ENCODE measurements at regions not wholly inside any gene's neighbourhood (a gene's known extent, or its start where the extent isn't known, plus 50 kb on each side); places are given as distances from the start of the nearest gene placed in this dataset.
"Not testable (repeated sequence)": the region's sequence is repeated elsewhere in the genome, so short reads cannot be mapped to it uniquely, and the experiment has no call there.

DNA sequence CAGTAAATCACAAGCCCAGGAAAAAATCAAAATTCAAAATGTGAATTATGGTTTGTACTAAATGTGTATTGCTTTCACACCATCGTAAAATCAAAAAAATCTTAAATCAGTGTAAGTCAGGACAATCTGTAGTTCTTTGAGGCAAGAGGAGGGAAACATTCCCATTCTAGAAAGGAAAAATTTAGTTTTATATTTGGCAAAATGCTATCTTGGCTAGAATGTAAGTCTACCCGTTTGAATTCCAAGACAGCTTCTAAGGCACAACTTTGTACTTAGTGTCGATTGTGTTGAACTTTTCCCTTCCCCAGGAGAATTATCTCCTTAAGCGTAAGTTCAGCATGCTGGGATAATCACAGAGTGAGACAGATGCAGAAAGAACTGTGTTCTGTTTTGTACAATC lies 638.2 kb upstream of the LRRTM1 start:
- TF ChIP-seq, protein P1, sequence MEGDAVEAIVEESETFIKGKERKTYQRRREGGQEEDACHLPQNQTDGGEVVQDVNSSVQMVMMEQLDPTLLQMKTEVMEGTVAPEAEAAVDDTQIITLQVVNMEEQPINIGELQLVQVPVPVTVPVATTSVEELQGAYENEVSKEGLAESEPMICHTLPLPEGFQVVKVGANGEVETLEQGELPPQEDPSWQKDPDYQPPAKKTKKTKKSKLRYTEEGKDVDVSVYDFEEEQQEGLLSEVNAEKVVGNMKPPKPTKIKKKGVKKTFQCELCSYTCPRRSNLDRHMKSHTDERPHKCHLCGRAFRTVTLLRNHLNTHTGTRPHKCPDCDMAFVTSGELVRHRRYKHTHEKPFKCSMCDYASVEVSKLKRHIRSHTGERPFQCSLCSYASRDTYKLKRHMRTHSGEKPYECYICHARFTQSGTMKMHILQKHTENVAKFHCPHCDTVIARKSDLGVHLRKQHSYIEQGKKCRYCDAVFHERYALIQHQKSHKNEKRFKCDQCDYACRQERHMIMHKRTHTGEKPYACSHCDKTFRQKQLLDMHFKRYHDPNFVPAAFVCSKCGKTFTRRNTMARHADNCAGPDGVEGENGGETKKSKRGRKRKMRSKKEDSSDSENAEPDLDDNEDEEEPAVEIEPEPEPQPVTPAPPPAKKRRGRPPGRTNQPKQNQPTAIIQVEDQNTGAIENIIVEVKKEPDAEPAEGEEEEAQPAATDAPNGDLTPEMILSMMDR (IDR thresholded peaks at IDR 0.05; ENCODE audit: poor library complexity, severe bottlenecking), result no peak
- Histone ChIP-seq H3K9me3 (ENCODE audit: severe bottlenecking) (no peaks in the 10 kb centered on the region), H3K4me1 (ENCODE audit: insufficient read depth, poor library complexity, severe bottlenecking) (no peaks in the 10 kb centered on the region), H3K36me3 (ENCODE audit: low read depth) (no peaks in the 10 kb centered on the region), H3K4me3 (ENCODE audit: severe bottlenecking) (no peak overlapping the region), H3K27me3 (ENCODE audit: insufficient read depth, poor library complexity, severe bottlenecking) (no peaks in the 10 kb centered on the region), H3K27ac (ENCODE audit: poor library complexity, severe bottlenecking) (no peak overlapping the region)
- ATAC-seq (ENCODE audit: low read depth) (no peak), DNase-seq (ENCODE audit: low spot score) (no peak)

DNA sequence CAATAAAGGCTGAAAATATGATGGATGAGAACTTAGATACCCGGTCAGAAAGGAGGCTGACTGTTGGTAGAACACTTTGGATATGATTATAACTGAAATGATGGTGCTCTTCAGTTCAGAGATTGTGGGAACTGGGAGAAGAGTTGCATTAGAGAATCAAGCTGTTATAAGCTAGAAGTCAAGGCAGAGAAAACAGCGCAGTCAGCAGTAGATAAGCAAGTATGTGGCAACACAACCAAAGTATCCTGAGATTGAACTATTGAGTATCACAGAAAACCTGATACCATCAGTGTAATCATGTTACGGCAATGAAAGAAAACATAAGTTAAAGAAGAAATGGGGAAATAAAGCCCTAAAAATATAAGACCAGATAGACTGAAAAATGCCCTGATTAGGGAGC lies 633.9 kb upstream of the LRRTM1 start:
- TF ChIP-seq, protein P1 (IDR thresholded peaks at IDR 0.05; ENCODE audit: poor library complexity, severe bottlenecking), result no peak
- no peaks in the 10 kb centered on the region for H3K27me3 ChIP-seq (ENCODE audit: insufficient read depth, poor library complexity, severe bottlenecking)
- H3K36me3 ChIP-seq (ENCODE audit: low read depth), result no peaks in the 10 kb centered on the region
- no peak overlapping the region for H3K4me3 ChIP-seq (ENCODE audit: severe bottlenecking)
- no peak overlapping the region for H3K27ac ChIP-seq (ENCODE audit: poor library complexity, severe bottlenecking)
- DNase-seq (ENCODE audit: low spot score) (no peak), ATAC-seq (ENCODE audit: low read depth) (no peak)
- no peaks in the 10 kb centered on the region for H3K4me1 ChIP-seq (ENCODE audit: insufficient read depth, poor library complexity, severe bottlenecking)
- H3K9me3 ChIP-seq (ENCODE audit: severe bottlenecking), result no peaks in the 10 kb centered on the region

DNA sequence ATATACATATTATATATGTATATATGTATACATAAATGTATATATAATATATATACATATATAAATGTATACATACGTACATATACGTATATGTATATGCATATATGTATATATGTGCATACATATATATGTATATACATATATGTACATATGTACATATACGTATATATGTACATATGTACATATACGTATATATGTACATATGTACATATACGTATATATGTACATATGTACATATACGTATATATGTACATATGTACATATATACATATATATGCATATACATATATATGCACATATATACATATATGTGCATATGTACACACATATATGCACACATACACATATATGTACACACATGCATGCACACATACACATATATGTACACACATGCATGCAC lies 627.3 kb upstream of the LRRTM1 start:
- H3K27ac ChIP-seq (ENCODE audit: poor library complexity, severe bottlenecking), result not testable (repeated sequence)

DNA sequence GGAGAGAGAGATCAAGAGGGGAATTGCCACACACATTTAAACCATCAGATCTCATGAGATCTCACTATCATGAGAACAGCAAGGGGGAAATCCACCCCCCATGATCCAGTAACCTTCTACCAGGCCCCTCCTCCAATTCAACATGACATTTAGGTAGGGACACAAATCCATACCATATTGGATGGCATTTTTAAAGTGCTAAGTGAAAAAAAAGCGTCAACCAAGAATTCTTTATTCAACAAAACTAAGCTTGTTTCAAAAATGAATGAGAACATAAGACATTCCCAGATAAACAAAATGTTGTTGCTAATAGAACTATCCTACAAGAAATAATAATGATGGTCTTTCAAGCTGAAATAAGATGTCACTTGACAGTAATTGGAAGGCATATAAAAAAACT lies 626.2 kb upstream of the LRRTM1 start:
- H3K27me3 ChIP-seq (ENCODE audit: insufficient read depth, poor library complexity, severe bottlenecking), result no peaks in the 10 kb centered on the region
- no peak overlapping the region for H3K4me3 ChIP-seq (ENCODE audit: severe bottlenecking)
- TF ChIP-seq, protein P1 (IDR thresholded peaks at IDR 0.05; ENCODE audit: poor library complexity, severe bottlenecking), result no peak
- H3K36me3 ChIP-seq (ENCODE audit: low read depth), result no peaks in the 10 kb centered on the region
- DNase-seq (ENCODE audit: low spot score) (no peak), ATAC-seq (ENCODE audit: low read depth) (no peak)
- no peak overlapping the region for H3K27ac ChIP-seq (ENCODE audit: poor library complexity, severe bottlenecking)
- no peaks in the 10 kb centered on the region for H3K9me3 ChIP-seq (ENCODE audit: severe bottlenecking)
- no peaks in the 10 kb centered on the region for H3K4me1 ChIP-seq (ENCODE audit: insufficient read depth, poor library complexity, severe bottlenecking)

More for the DNA sequence above, 627.3 kb upstream of the LRRTM1 start:
- H3K4me1 ChIP-seq (ENCODE audit: insufficient read depth, poor library complexity, severe bottlenecking); DNase-seq (ENCODE audit: low spot score); ATAC-seq (ENCODE audit: low read depth); H3K9me3 ChIP-seq (ENCODE audit: severe bottlenecking); H3K36me3 ChIP-seq (ENCODE audit: low read depth); H3K27me3 ChIP-seq (ENCODE audit: insufficient read depth, poor library complexity, severe bottlenecking); H3K4me3 ChIP-seq (ENCODE audit: severe bottlenecking): not testable (repeated sequence)

DNA sequence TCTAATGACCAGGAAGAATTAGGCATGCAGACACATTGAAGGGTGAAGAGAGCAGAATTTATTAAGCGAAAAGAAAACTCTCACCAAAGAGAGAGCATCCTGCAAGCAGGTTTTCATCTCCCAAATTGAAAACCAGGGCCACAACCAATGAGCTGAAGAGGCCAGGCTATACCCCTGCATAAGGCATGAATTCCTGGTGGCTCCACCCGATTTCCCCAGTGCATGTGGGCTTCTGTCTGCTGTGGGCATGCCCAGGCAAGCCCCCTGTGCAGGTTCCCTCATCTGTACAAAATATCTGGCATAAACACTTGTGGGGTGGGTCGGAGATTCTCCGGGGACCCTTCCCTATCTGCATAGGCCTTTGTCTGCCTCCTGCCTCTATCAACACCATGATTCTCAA lies 621.6 kb upstream of the LRRTM1 start:
- DNase-seq (ENCODE audit: low spot score), result no peak
- H3K27me3 ChIP-seq (ENCODE audit: insufficient read depth, poor library complexity, severe bottlenecking), result no peaks in the 10 kb centered on the region
- no peaks in the 10 kb centered on the region for H3K36me3 ChIP-seq (ENCODE audit: low read depth)
- H3K4me3 ChIP-seq (ENCODE audit: severe bottlenecking), result no peak overlapping the region
- no peak overlapping the region for H3K27ac ChIP-seq (ENCODE audit: poor library complexity, severe bottlenecking)
- H3K4me1 ChIP-seq (ENCODE audit: insufficient read depth, poor library complexity, severe bottlenecking), result no peaks in the 10 kb centered on the region
- TF ChIP-seq, protein P1 (IDR thresholded peaks at IDR 0.05; ENCODE audit: poor library complexity, severe bottlenecking), result no peak
- H3K9me3 ChIP-seq (ENCODE audit: severe bottlenecking), result no peaks in the 10 kb centered on the region
- no peak for ATAC-seq (ENCODE audit: low read depth)

Data from RWPE2 (cell line).